NCI-H82 (cell line): ENCODE measurements at regions not wholly inside any gene's neighbourhood (a gene's known extent, or its start where the extent isn't known, plus 50 kb on each side); places are given as distances from the start of the nearest gene placed in this dataset.

ENCODE experiments used
- DNase-seq: peaks from one replicate; lab custom pipeline; 2025; lab: John Stamatoyannopoulos, UW

- DNase-seq, result no peak
Observed at GRCh38 chr6:21381331-21381963, 212.1 kb upstream of the SOX4 start.

- DNase-seq, result peak; percentile 77
Observed at GRCh38 chr6:21382821-21383449, 210.6 kb upstream of the SOX4 start.

- DNase-seq, result peak; percentile 94
Observed at GRCh38 chr6:21383450-21384085, 210.0 kb upstream of the SOX4 start.

- peak; percentile 60 for DNase-seq
Observed at GRCh38 chr6:21384216-21384615, 209.3 kb upstream of the SOX4 start.

GRCh38 chr6:21386744-21387143 is 206.8 kb upstream of the SOX4 start:
- DNase-seq, result peak; percentile 69

GRCh38 chr6:21390532-21391213 is 202.9 kb upstream of the SOX4 start:
- DNase-seq, result peak; percentile 18

GRCh38 chr6:21392177-21392576 is 201.4 kb upstream of the SOX4 start:
- no peak for DNase-seq

GRCh38 chr6:21393441-21394165 is 199.9 kb upstream of the SOX4 start:
- no peak for DNase-seq

GRCh38 chr6:21395121-21395520 is 198.4 kb upstream of the SOX4 start:
- DNase-seq, result peak; percentile 45

- DNase-seq, result no peak
Observed at GRCh38 chr6:21396313-21396712, 197.2 kb upstream of the SOX4 start.

- DNase-seq, result no peak
Observed at GRCh38 chr6:21398741-21399325, 194.7 kb upstream of the SOX4 start.

- DNase-seq, result no peak
Observed at GRCh38 chr6:21402368-21402767, 191.2 kb upstream of the SOX4 start.

GRCh38 chr6:21404577-21404976 is 189.0 kb upstream of the SOX4 start:
- DNase-seq, result no peak

- DNase-seq, result no peak
Observed at GRCh38 chr6:21406316-21406715, 187.2 kb upstream of the SOX4 start.

GRCh38 chr6:21409231-21409630 is 184.3 kb upstream of the SOX4 start:
- DNase-seq, result no peak

GRCh38 chr6:21413428-21413827 is 180.1 kb upstream of the SOX4 start:
- no peak for DNase-seq

GRCh38 chr6:21414065-21414464 is 179.5 kb upstream of the SOX4 start:
- no peak for DNase-seq

- no peak for DNase-seq
Observed at GRCh38 chr6:21420146-21420878, 173.2 kb upstream of the SOX4 start.

- no peak for DNase-seq
Observed at GRCh38 chr6:21420926-21421325, 172.6 kb upstream of the SOX4 start.

GRCh38 chr6:21423106-21423854 is 170.3 kb upstream of the SOX4 start:
- peak; percentile 84 for DNase-seq
